Tibial nerve (tissue), 4 donors: ENCODE measurements at regions not wholly inside any gene's neighbourhood (a gene's known extent, or its start where the extent isn't known, plus 50 kb on each side); places are given as distances from the start of the nearest gene placed in this dataset.

Experiments used
- DNase-seq, 2 donors: peaks; one replicate each; pipeline ENCODE4 v3.0.0-alpha.2; 2019; ENCODE audit warnings: low spot score in 2 of 2
- H3K27ac ChIP-seq, 4 donors: fragments of 200-600 bp; sonication (generic) in 3 of 4; one replicate each; pipeline ENCODE4 v1.5.1; 2017 to 2019; ENCODE audit warnings: mild to moderate bottlenecking in 1 of 4
- H3K27me3 ChIP-seq, 2 donors: fragments of 200-600 bp; sonication (generic) in 1 of 2; one replicate each; pipeline versions ENCODE4 v1.5.1 to v1.6.0; 2017 to 2019
- H3K36me3 ChIP-seq, 3 donors: fragments of 200-600 bp; sonication (generic); one replicate each; pipeline ENCODE4 v1.5.1; 2018 to 2019
- H3K4me1 ChIP-seq, 4 donors: fragments of 200-600 bp; sonication (generic) in 3 of 4; one replicate each; pipeline ENCODE4 v1.5.1; 2017 to 2019
- H3K4me3 ChIP-seq, 4 donors: fragments of 200-600 bp; sonication (generic) in 3 of 4; one replicate each; pipeline ENCODE4 v1.5.1; 2017 to 2019; ENCODE audit warnings: mild to moderate bottlenecking in 1 of 4, moderate library complexity in 1 of 4
- H3K9me3 ChIP-seq, 4 donors: fragments of 200-600 bp; sonication (generic) in 3 of 4; one replicate each; pipeline ENCODE4 v1.5.1; 2017 to 2019
- EP300 ChIP-seq, 2 donors: sonication (generic); formaldehyde crosslinking; IDR thresholded peaks; one replicate each; pipeline ENCODE4 v1.6.1; 2017; ENCODE audit warnings: antibody characterized with exemption in 2 of 2, mild to moderate bottlenecking in 1 of 2
- POLR2A ChIP-seq, 2 donors: fragments of 450-650 bp; IDR thresholded peaks; one replicate each; pipeline ENCODE4 v1.6.1; 2017; ENCODE audit warnings: antibody characterized with exemption in 2 of 2, mild to moderate bottlenecking in 2 of 2, moderate library complexity in 2 of 2
- WGBS, 2 donors: methylation state at CpG; one replicate each; pipeline ENCODE4 v1.1.5; 2018; 5-methylcytosine and 5-hydroxymethylcytosine counted together
- TF ChIP-seq, protein P1 (sequence below), 5 experiments: fragments of 200-600 bp in 3 of 5; fragments of 450-650 bp in 2 of 5; sonication (generic) in 3 of 5; IDR thresholded peaks; one replicate each; pipeline ENCODE4 v1.5.1; 2016 to 2019; ENCODE audit warnings: antibody characterized with exemption in 5 of 5, mild to moderate bottlenecking in 3 of 5, moderate library complexity in 2 of 5

DNA sequence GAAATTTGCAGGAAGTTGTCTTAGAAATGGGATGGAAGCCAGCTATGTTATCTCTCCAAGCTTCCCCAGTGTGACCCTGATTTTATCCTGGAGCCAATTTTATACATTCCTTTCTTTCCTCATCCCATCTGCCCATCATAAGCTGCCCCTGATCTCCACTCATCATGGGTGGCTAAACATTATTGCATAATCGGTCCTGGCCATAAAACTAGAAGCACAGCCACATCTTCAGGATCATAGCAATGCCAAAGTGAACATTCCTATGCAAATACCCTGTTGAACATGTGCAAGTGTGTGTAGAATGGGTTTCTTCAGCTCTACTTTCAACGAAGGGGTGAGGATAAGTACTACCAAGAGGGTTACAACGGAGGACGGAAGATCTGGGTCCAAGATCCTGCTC lies 50.6 kb upstream of the COG2 start:
- Histone ChIP-seq H3K27ac (no peak overlapping the region), H3K4me1 (no peaks in the 10 kb centered on the region), H3K27me3 (no peaks in the 10 kb centered on the region), H3K9me3 (no peaks in the 10 kb centered on the region), H3K36me3 (no peaks in the 10 kb centered on the region), H3K4me3 (no peak overlapping the region)
- TF ChIP-seq POLR2A (IDR thresholded peaks at IDR 0.05) (no peak), EP300 (IDR thresholded peaks at IDR 0.05) (no peak)
- TF ChIP-seq, protein P1, sequence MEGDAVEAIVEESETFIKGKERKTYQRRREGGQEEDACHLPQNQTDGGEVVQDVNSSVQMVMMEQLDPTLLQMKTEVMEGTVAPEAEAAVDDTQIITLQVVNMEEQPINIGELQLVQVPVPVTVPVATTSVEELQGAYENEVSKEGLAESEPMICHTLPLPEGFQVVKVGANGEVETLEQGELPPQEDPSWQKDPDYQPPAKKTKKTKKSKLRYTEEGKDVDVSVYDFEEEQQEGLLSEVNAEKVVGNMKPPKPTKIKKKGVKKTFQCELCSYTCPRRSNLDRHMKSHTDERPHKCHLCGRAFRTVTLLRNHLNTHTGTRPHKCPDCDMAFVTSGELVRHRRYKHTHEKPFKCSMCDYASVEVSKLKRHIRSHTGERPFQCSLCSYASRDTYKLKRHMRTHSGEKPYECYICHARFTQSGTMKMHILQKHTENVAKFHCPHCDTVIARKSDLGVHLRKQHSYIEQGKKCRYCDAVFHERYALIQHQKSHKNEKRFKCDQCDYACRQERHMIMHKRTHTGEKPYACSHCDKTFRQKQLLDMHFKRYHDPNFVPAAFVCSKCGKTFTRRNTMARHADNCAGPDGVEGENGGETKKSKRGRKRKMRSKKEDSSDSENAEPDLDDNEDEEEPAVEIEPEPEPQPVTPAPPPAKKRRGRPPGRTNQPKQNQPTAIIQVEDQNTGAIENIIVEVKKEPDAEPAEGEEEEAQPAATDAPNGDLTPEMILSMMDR (IDR thresholded peaks at IDR 0.05): no peak
- 56 to 62% methylated on average over 4 of the region's 4 CpGs for WGBS, 2 donors
- DNase-seq: no peak

DNA sequence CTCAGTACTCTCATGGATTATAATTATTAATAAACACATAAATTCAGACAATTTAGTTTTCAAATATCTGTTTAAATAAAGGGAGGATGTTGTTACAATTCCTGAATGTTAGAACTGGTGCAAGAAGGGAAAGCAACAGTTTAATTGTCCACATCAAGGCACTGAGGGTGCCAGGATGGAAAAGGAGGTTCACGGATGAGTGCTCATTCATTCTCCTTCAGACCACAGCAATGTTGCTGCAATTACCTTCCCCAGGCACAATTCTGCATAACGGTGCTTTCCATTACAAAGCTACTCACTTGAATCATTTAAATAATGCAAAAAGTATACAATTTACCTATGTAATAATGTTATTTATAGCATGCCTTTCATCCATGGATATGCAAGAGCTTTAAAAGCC lies 52.3 kb upstream of the COG2 start:
- H3K4me3 ChIP-seq: no peak overlapping the region
- 16 to 47% methylated on average over 2 of the region's 2 CpGs for WGBS, 2 donors
- no peaks in the 10 kb centered on the region for H3K36me3 ChIP-seq
- no peak overlapping the region for H3K27ac ChIP-seq
- H3K27me3 ChIP-seq: no peaks in the 10 kb centered on the region
- no peaks in the 10 kb centered on the region for H3K9me3 ChIP-seq
- DNase-seq: no peak
- no peaks in the 10 kb centered on the region for H3K4me1 ChIP-seq
- TF ChIP-seq EP300 (IDR thresholded peaks at IDR 0.05) (no peak), POLR2A (IDR thresholded peaks at IDR 0.05) (no peak)
- TF ChIP-seq, protein P1 (IDR thresholded peaks at IDR 0.05): no peak

DNA sequence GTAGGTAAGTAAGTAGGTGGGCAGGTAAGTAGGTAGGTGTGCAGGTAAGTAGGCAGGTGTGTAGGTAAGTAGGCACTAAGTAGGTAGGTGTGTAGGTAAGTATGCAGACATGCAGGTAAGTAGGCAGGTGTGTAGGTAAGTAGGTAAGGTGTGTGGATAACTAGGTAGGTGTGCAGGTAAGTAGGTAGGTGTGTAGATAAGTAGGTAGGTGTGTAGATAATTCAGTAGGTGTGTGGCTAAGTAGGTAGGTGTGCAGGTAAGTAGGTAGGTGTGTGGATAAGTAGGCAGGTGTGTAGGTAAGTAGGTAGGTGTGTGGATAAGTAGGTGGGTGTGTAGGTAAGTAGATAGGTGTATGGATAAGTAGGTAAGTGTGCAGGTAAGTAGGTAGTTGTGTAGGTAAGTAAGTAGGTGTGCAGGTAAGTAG lies 53.9 kb upstream of the COG2 start:
- Histone ChIP-seq H3K4me3 (no peak overlapping the region), H3K9me3 (no peaks in the 10 kb centered on the region)

DNA sequence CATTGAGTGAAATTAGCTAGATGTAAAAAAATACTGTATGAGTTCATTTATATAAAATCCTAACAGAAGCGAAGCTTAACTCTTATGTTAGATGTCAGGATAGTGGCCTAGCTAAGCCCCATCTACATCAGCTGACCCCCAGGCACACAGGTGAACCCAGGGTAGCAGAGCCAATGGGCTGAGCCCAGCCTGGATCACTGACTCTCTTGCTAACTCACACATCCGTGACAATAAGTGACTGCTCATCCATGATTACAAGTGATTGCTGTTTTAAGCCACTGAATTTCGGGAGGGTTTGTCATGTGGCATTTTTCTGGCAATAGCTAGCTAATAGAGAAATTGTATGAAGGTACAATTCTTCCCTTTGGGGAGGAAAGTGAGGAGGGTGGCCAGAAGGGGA lies 55.2 kb upstream of the COG2 start:
- no peaks in the 10 kb centered on the region for H3K27me3 ChIP-seq
- H3K9me3 ChIP-seq: peaks cover 0 to 1% (median 0%) of the 10 kb centered on the region in 4 donors
- no peak for TF ChIP-seq POLR2A (IDR thresholded peaks at IDR 0.05)
- TF ChIP-seq EP300 (IDR thresholded peaks at IDR 0.05): no peak
- TF ChIP-seq, protein P1 (IDR thresholded peaks at IDR 0.05): no peak

More for the DNA sequence above, 53.9 kb upstream of the COG2 start:
- H3K27ac ChIP-seq: no peak overlapping the region
- H3K27me3 ChIP-seq: no peaks in the 10 kb centered on the region
- no peaks in the 10 kb centered on the region for H3K4me1 ChIP-seq
- no peak for DNase-seq
- H3K36me3 ChIP-seq: no peaks in the 10 kb centered on the region
- TF ChIP-seq, protein P1 (IDR thresholded peaks at IDR 0.05): no peak
- no peak for TF ChIP-seq EP300 (IDR thresholded peaks at IDR 0.05)
- no peak for TF ChIP-seq POLR2A (IDR thresholded peaks at IDR 0.05)

DNA sequence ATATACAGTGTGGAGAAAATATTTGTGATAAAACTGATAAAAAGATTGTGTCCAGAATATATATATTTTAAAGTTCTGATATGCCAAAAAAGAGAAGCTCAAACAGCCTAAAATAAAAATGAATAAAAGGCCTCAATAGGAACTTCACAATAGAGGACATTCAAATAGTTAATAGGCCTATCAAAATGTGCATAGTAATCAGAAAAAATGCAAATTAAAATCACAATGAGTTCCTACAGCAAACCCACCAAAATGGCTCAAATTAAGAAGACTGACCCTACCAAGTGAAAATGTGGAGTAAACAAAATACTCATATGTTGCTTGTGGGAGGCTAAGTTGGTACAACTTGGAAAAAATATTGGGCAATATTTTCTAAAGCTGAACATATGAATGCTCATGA lies 57.6 kb upstream of the COG2 start:
- Histone ChIP-seq H3K36me3 (no peaks in the 10 kb centered on the region), H3K9me3 (peaks cover 0 to 11% (median 0%) of the 10 kb centered on the region in 4 donors), H3K4me1 (no peaks in the 10 kb centered on the region), H3K27me3 (no peaks in the 10 kb centered on the region), H3K27ac (no peak overlapping the region), H3K4me3 (no peak overlapping the region)
- TF ChIP-seq, protein P1 (IDR thresholded peaks at IDR 0.05): no peak
- no peak for TF ChIP-seq POLR2A (IDR thresholded peaks at IDR 0.05)
- no peak for TF ChIP-seq EP300 (IDR thresholded peaks at IDR 0.05)
- no peak for DNase-seq

More for the DNA sequence above, 55.2 kb upstream of the COG2 start:
- Histone ChIP-seq H3K27ac (no peak overlapping the region), H3K4me1 (no peaks in the 10 kb centered on the region), H3K4me3 (no peak overlapping the region), H3K36me3 (no peaks in the 10 kb centered on the region)
- DNase-seq: no peak
- 80 to 84% methylated on average over 3 of the region's 3 CpGs for WGBS, 2 donors
